ENCODE measurements at regions not wholly inside any gene's neighbourhood (a gene's known extent, or its start where the extent isn't known, plus 50 kb on each side); places are given as distances from the start of the nearest gene placed in this dataset.
"Not testable (repeated sequence)": the region's sequence is repeated elsewhere in the genome, so short reads cannot be mapped to it uniquely, and the experiment has no call there.

- not testable (repeated sequence) for TF ChIP-seq U2AF1 (optimal IDR thresholded peaks at IDR 0.05; ENCODE audit: low read depth, low read length); CHD2 (IDR thresholded peaks at IDR 0.05; ENCODE audit: low read depth, low read length); ZNF197 (CRISPR knock-in tag; IDR thresholded peaks at IDR 0.05; ENCODE audit: low read depth); RFX5 (IDR thresholded peaks at IDR 0.05; ENCODE audit: low read depth, low read length)
Observed at GRCh38 chr13:22956456-22957115, 224.2 kb upstream of the SGCG start.
